Natural killer cell (primary cell): ENCODE measurements at regions not wholly inside any gene's neighbourhood (a gene's known extent, or its start where the extent isn't known, plus 50 kb on each side); places are given as distances from the start of the nearest gene placed in this dataset.

Source experiments
- ATAC-seq, 3 donors: fragments of 150-1000 bp in 2 of 3; fragments of 200-7000 bp in 1 of 3; cut with Tn5 transposase; 1 replicate in 1 of 3; 2 replicates in 2 of 3; pipeline ENCODE4 v1.10.0; 2021; ENCODE audit warnings: mild to moderate bottlenecking in 2 of 3, moderate library complexity in 2 of 3
- DNase-seq, 2 donors: peaks; one replicate each; pipeline versions ENCODE4 v3.0.0 to v3.0.0-alpha.2; 2013 to 2021; ENCODE audit warnings: mixed read lengths in 1 of 2
- H3K27ac ChIP-seq: one replicate; pipeline ENCODE4 v1.5.1; 2013; ENCODE audit warnings: mild to moderate bottlenecking, low read length
- H3K27me3 ChIP-seq: one replicate; pipeline ENCODE4 v1.6.1; 2013; ENCODE audit warnings: low read length; ENCODE audit not compliant: control insufficient read depth, insufficient read depth
- H3K36me3 ChIP-seq: one replicate; pipeline ENCODE4 v1.6.1; 2013; ENCODE audit warnings: low read length; ENCODE audit not compliant: control insufficient read depth, insufficient read depth
- H3K4me1 ChIP-seq: one replicate; pipeline ENCODE4 v1.6.1; 2013; ENCODE audit warnings: low read length; ENCODE audit not compliant: control insufficient read depth, insufficient read depth
- H3K4me3 ChIP-seq: one replicate; pipeline ENCODE4 v1.5.1; 2013; ENCODE audit warnings: low read length
- H3K9me3 ChIP-seq: one replicate; pipeline ENCODE4 v1.6.1; 2013; ENCODE audit warnings: low read length; ENCODE audit not compliant: control insufficient read depth, insufficient read depth
- H3K27ac Mint-ChIP-seq, 2 donors: one replicate each; pipeline ENCODE4 v1.8.0; 2022; ENCODE audit warnings: mild to moderate bottlenecking in 2 of 2, mixed read lengths in 2 of 2, moderate library complexity in 1 of 2
- H3K27me3 Mint-ChIP-seq, 2 donors: one replicate each; pipeline ENCODE4 v1.8.0; 2022; ENCODE audit warnings: low read depth in 2 of 2, mixed read lengths in 2 of 2
- H3K36me3 Mint-ChIP-seq: one replicate; pipeline ENCODE4 v1.8.0; 2022; ENCODE audit warnings: mixed read lengths
- H3K4me1 Mint-ChIP-seq, 2 donors: one replicate each; pipeline ENCODE4 v1.8.0; 2022; ENCODE audit warnings: mixed read lengths in 2 of 2
- H3K4me3 Mint-ChIP-seq: one replicate; pipeline ENCODE4 v1.8.0; 2022; ENCODE audit warnings: mild to moderate bottlenecking, moderate library complexity, mixed read lengths
- H3K9me3 Mint-ChIP-seq, 2 donors: one replicate each; pipeline ENCODE4 v1.8.0; 2022; ENCODE audit warnings: mixed read lengths in 2 of 2
- WGBS: methylation state at CpG from one replicate; pipeline ENCODE4 v1.1.7; 2013; ENCODE audit warnings: missing lambda C conversion rate; ENCODE audit not compliant: insufficient coverage; 5-methylcytosine and 5-hydroxymethylcytosine counted together
- intact Hi-C: fragments of 100-400 bp; cut with micrococcal nuclease; formaldehyde crosslinking; loops from one replicate; pipeline ENCODE4 v1.14.2; 2022
- TF ChIP-seq, protein P1 (sequence below): fragments of 200-600 bp; IDR thresholded peaks from one replicate; pipeline ENCODE4 v1.8.0; 2022; ENCODE audit warnings: antibody characterized with exemption

- Histone ChIP-seq H3K36me3 (no peaks in the 10 kb centered on the region), H3K27me3 (no peaks in the 10 kb centered on the region), H3K9me3 (peaks cover 3% of the 10 kb centered on the region), H3K4me1 (no peaks in the 10 kb centered on the region), H3K27ac (no peak overlapping the region), H3K4me3 (no peak overlapping the region)
- intact Hi-C loops = no loop called here
- DNase-seq (no peak), ATAC-seq (no peak)
- Mint-ChIP-seq H3K36me3 (no peaks in the 10 kb centered on the region), H3K4me3 (no peak overlapping the region), H3K27ac (no peak overlapping the region), H3K4me1 (no peaks in the 10 kb centered on the region), H3K9me3 (no peaks in the 10 kb centered on the region), H3K27me3 (no peaks in the 10 kb centered on the region)
- WGBS = 91% methylated on average over 18 of the region's 18 CpGs
- TF ChIP-seq, protein P1, sequence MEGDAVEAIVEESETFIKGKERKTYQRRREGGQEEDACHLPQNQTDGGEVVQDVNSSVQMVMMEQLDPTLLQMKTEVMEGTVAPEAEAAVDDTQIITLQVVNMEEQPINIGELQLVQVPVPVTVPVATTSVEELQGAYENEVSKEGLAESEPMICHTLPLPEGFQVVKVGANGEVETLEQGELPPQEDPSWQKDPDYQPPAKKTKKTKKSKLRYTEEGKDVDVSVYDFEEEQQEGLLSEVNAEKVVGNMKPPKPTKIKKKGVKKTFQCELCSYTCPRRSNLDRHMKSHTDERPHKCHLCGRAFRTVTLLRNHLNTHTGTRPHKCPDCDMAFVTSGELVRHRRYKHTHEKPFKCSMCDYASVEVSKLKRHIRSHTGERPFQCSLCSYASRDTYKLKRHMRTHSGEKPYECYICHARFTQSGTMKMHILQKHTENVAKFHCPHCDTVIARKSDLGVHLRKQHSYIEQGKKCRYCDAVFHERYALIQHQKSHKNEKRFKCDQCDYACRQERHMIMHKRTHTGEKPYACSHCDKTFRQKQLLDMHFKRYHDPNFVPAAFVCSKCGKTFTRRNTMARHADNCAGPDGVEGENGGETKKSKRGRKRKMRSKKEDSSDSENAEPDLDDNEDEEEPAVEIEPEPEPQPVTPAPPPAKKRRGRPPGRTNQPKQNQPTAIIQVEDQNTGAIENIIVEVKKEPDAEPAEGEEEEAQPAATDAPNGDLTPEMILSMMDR = no peak
These were observed 253.1 kb upstream of the IRX1 start for GRCh38 chr5:3342271-3343100.

GRCh38 chr5:3341446-3342240, 254.0 kb upstream of the IRX1 start:
- H3K9me3 Mint-ChIP-seq = no peaks in the 10 kb centered on the region
- H3K4me3 ChIP-seq = no peak overlapping the region
- TF ChIP-seq, protein P1 = no peak
- no peak for DNase-seq
- intact Hi-C loops = no loop called here
- ATAC-seq = no peak
- peaks cover 3% of the 10 kb centered on the region for H3K9me3 ChIP-seq
- no peak overlapping the region for H3K4me3 Mint-ChIP-seq
- H3K36me3 Mint-ChIP-seq = no peaks in the 10 kb centered on the region
- WGBS = 91% methylated on average over 12 of the region's 15 CpGs
- H3K4me1 Mint-ChIP-seq = no peaks in the 10 kb centered on the region
- H3K4me1 ChIP-seq = no peaks in the 10 kb centered on the region
- H3K27me3 ChIP-seq = no peaks in the 10 kb centered on the region
- no peaks in the 10 kb centered on the region for H3K36me3 ChIP-seq
- H3K27ac ChIP-seq = no peak overlapping the region
- no peaks in the 10 kb centered on the region for H3K27me3 Mint-ChIP-seq
- no peak overlapping the region for H3K27ac Mint-ChIP-seq

- Mint-ChIP-seq H3K27ac (no peak overlapping the region), H3K36me3 (no peaks in the 10 kb centered on the region), H3K4me1 (no peaks in the 10 kb centered on the region), H3K9me3 (no peaks in the 10 kb centered on the region), H3K4me3 (no peak overlapping the region), H3K27me3 (no peaks in the 10 kb centered on the region)
- Histone ChIP-seq H3K9me3 (peaks cover 3% of the 10 kb centered on the region), H3K36me3 (no peaks in the 10 kb centered on the region), H3K27me3 (no peaks in the 10 kb centered on the region), H3K4me3 (no peak overlapping the region), H3K27ac (no peak overlapping the region), H3K4me1 (no peaks in the 10 kb centered on the region)
- TF ChIP-seq, protein P1 = no peak
- 84% methylated on average over 12 of the region's 12 CpGs for WGBS
- intact Hi-C loops = no loop called here
- DNase-seq (no peak), ATAC-seq (no peak)
These were observed 255.2 kb upstream of the IRX1 start for GRCh38 chr5:3340471-3340870.
